ENCODE measurements at regions not wholly inside any gene's neighbourhood (a gene's known extent, or its start where the extent isn't known, plus 50 kb on each side); places are given as distances from the start of the nearest gene placed in this dataset.
"Not testable (repeated sequence)": the region's sequence is repeated elsewhere in the genome, so short reads cannot be mapped to it uniquely, and the experiment has no call there.

DNA sequence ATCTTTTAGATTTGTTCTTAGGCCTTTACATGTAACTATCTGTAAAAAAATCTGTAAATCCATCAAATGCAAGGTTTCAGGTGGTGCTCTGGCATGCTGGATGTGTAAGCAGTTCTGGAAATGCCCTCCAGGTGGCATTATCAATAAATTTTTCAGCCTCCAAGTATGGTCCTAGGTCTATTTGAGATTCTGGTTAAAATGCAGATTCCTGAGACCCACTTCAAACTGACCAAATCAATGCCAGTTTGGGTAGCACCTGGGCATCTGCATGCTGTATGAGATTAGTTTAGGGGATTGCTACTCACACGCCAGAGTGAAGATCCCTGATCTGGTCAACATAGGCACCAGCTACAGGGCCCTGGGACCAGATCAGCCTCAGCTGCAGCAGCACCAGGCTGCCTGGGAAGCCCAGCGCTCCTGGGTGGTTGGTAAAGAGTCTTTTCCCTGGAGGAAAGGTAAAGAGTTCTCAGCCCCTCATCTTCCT is 507.3 kb upstream of the CITED2 start:
- DNase-seq (ENCODE audit: low read depth): no peak

DNA sequence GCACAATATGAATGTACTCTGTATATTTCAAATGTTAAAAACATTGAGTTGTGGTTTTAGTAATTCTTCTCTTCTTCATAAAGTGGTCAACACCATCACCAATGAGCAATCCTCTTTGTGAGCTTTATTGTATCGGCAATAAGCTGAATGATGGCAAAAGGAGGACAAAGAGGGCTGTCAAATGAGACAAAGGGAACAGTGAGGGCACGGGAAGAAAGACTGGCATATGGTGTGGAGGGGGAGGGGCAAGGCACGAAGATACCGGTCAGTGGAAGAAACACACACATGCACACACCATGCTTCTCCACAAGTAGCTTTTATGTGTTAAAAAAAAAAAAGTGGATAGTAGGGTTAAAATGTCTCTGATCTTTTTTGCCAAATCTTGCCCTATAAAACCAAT is 506.8 kb upstream of the CITED2 start:
- DNase-seq (ENCODE audit: low read depth): no peak

DNA sequence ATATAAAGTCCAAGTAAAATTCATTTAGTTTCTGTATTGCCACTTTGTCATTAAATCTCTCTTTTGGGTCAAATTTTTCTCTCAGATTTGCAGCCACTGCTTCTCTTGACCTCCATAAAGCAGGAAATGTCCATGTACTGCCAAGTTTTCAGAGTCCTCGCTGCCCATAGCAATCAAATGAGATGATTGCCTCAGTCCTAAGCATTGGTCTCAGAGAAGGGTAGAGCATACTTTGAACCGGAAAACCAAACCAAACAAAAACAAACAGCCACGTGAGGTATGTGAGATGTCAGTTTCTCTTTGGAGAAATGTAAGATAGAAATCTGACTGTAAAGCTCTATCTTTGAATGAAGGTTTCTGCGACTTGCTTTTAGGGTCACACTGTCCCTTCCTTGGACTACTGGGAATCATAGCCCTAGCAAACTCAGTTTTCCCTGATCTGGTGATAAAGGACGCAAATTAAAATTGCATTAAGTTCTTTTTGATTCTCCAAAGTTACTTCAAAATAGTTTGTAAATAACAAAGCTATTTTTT is 505.4 kb upstream of the CITED2 start:
- no peak for DNase-seq (ENCODE audit: low read depth)

DNA sequence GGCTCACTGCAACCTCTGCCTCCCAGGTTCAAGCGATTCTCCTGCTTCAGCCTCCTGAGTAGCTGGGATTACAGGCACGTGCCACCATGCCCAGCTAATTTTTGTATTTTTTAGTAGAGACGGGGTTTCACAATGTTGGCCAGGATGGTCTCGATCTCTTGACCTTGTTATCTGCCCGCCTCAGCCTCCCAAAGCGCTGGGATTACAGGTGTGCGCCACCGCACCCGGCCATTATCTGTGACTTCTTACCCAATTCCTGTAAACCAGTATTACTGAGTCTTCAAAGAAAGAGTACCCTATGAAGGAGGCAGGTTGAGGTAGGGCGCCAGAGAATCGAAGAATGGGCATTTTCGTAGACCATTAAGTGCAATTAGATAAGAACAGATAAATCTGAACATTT is 504.8 kb upstream of the CITED2 start:
- DNase-seq (ENCODE audit: low read depth): not testable (repeated sequence)

DNA sequence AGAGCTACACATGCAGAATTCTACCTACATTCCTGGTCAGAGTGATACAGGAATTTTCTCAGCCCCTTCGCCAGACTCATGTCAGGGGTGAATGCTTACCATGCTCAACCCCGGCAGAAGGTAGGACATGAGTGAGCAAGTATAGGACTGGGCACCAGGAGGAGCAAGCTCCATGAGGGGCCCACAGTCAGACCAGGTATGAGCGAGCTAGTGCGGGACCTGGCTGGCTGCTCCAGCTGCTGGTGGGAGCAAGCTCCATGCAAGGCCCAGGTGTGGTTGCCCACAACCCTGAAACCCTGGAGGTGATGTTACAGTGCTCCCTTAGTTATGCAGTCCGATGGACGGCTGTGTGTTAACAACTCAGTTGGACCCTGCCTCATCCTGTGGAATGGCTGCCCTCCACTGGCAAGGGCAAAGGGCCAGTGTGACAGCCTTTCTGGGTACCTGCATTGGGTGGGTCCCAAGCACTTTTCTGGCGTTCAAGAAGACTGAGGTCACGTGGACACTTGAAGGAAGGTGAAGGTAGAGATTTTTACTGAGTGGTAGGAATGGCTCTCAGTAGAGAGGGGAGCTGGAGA is 503.5 kb upstream of the CITED2 start:
- no peak for DNase-seq (ENCODE audit: low read depth)

DNA sequence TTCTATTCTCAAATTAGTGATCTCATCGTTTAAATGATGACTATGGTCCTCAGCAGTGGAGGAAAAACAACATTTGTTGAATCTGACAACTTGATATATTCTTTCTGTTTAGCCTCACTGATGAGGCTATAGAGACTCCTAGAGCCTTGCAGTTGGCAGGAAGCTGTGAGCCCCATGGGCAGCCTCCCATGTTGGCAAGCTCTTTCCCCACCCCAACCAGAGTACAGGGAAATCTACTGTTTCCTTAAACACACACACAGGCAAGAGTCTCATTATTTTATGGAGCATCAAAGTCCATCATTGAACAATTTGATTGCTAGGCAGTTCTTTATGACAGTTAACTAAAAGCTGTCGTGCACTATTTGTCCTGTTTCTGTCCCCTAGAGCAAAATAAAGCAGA is 498.2 kb upstream of the CITED2 start:
- DNase-seq (ENCODE audit: low read depth): no peak

DNA sequence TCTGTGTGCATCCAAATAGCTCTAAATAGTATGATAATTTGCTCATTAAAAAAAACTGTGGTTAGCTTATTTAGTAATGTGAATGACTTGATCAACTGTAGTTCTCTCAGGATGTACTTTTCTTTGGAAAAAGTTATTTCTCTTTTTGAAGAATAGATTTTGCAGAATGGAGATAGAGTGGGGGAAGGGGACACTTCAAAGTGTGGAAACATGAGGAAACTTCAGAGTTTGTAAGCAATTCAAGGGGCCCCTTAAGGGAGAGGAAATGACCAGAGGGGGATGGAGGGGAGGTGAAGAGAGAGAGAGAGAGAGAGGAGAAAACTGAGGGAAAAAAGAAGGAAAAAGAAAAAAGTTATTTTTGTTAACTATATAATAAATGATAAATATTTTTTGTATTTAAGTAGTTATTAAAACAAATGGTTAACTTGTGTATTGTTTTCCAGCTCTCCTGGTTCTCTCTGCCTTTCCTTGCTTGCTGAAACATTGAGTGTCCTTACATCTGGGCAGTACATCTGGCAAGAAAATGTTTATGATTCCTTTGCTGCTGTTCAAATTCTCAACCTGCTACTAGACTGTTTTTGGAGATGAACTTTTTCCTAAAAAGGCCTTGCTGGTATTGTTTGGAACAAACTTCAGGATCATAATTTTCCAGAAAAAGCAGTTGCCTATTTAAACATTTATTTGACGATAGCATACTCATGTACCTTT is 497.5 kb upstream of the CITED2 start:
- no peak for DNase-seq (ENCODE audit: low read depth)

DNA sequence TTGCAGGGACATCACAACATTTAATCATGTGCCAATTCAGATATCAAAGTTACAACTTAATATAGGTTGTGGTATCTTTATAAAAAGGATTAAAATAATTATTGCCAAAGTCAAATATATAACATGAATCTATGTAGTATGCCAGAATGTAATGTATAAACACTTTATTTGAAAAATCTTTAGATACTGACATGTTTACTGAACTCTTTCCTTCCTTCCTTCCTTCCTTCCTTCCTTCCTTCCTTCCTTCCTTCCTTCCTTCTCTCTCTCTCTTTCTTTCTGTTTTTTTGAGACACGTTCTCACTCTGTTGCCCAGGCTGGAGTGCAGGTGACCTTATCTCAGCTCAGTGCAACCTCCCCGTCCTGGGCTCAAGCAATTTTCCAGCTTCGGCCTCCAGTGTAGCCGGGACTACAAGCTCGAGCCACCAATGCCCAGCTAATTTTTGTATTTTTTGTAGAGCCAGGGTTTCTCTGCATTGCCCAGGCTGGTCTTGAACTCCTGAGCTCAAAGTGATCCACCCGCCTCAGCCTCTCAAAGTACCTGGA is 496.8 kb upstream of the CITED2 start:
- DNase-seq (ENCODE audit: low read depth): no peak

DNA sequence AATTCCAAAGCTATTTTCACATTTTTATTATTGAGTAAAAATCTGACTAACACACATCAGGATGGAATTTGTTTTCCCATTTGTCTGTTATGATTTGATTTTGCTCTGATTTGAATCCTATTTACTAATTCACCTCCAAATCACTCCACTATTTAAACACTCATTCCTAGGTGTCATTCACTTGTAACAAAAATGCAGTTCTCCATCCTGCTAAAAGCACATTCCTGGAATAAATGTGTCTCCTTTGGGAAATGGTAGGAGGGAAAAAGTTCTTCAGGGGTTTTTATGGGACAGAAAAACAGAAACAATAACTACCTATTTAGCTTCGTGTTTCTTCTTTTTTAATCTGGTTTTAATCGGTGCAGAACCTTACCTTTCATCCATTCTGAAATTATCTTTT is 494.1 kb upstream of the CITED2 start:
- no peak for DNase-seq (ENCODE audit: low read depth)

DNA sequence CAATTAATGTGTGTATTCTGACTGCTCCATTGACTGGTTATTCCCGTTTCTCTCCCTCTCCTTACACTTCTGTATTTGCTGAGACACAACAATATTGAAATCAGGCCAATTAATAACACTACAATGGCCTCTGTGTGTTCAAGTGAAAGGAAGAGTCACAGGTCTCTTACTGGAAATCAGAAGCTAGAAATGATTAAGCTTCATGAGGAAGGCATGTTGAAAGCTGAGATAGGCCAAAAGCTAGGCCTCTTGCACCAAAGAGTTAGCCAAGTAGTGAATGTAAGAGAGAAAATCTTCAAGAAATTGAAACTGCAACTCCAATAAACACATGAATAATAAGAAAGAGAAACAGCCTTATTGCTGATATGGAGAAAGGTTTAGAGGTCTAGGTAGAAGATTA is 489.5 kb upstream of the CITED2 start:
- DNase-seq (ENCODE audit: low read depth): no peak

DNA sequence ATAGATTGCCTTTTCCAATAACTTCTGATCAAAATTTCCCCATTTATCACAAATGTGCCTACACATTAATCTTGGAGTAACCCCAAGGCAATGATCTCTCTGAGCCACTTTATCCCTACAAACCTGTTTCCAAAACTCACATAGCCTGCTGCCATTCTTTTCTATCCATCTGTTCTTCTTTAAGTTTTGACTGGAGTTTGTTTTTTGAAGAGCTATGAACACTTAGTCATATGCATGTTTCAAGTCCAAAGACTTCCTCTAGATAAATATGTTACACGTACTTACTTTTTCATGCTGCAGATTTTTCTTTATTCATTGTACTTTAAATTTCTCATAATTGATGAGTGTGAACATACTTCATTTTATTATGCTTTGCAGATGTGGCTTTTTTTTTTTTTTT is 488.9 kb upstream of the CITED2 start:
- DNase-seq (ENCODE audit: low read depth): no peak

DNA sequence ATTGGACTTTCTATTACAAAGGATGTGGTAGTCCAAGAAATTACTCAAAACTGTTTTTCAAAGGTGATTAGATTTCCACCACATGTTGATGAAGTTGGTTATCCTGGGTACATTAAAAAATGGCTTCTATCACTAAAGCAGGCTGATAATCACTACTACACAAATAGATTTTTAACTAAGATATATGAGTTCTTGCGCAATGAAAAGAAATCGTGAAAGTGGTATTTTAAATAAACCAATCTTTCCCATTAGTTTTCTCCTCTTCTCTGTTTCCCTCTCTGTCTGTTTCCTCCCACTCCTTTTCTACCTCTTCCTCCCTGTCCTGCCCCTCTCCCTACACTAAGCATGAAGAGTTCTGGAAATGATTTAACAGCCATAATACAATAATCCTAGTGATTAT is 487.9 kb upstream of the CITED2 start:
- DNase-seq (ENCODE audit: low read depth): no peak

DNA sequence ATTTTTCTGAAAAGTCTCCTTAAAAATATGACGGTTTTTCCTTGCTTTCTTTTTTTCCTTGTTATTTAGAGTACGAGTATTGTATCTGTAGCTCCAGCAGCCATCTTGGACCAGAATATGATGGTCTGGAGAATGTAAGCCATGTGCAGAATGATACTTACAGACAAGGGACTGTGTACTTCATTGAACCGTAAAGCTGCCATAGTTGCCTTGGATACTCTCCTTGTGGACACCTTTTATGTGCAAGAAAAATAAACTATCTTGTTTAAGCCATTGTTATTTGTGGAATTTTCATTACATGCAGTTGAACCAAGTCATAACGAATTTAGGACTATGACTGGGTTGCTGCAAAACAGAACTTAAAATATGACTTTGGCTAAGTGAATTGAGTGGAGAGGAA is 485.8 kb upstream of the CITED2 start:
- no peak for DNase-seq (ENCODE audit: low read depth)

DNA sequence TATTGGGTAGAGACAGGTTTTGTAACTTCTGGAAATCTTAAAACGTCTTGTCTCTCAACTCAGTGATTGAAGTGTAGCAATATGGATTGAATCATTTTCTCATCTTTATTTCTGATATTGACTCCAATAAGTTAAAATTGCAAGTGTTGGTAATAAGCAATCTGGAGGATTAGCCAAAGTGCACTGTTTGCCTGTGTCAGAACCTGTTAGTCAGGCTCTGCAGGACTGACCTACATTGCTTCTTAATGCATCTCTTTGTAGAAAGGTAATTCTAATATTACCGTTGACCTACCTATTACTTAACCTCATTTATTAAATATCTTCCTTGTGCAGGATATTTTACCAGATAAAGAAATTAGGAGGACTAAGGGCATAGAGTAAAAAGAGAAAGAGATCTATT is 484.0 kb upstream of the CITED2 start:
- DNase-seq (ENCODE audit: low read depth): no peak

DNA sequence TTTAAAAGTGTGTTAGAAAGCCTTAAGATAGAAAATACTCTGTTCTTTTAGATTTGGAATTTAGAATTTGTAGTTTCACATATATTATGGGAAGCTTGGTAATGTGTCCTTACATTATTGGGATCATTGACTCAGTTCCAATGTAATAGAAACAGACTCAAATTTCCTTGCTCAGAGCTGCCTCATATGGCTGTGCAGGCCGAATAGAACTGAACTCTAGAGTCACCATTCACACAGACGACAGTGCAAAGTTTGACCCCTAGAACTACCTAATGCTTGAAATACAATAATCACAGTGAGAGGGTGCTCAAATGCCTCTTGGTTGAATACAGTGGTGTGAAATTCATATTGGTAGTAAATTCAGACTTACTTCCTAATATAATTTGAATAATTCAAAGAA is 482.7 kb upstream of the CITED2 start:
- no peak for DNase-seq (ENCODE audit: low read depth)

DNA sequence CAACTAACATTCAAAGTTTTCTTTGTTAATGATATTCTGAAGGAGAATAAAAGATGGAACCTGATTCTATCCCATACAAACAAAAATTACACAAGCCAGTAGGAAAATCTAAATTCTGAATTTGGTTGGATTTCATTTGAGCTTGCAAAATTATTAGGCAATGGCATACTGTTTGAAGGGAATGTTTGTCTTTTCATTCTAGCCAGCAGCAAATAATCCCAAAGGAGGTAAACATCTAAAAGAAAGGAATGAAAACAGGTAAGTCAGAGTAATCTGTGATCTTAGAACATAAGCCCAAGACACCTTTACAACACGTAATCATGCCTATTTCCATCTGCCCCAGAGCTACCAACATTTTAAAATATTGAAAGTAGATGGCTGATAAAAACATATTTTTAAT is 482.1 kb upstream of the CITED2 start:
- no peak for DNase-seq (ENCODE audit: low read depth)

DNA sequence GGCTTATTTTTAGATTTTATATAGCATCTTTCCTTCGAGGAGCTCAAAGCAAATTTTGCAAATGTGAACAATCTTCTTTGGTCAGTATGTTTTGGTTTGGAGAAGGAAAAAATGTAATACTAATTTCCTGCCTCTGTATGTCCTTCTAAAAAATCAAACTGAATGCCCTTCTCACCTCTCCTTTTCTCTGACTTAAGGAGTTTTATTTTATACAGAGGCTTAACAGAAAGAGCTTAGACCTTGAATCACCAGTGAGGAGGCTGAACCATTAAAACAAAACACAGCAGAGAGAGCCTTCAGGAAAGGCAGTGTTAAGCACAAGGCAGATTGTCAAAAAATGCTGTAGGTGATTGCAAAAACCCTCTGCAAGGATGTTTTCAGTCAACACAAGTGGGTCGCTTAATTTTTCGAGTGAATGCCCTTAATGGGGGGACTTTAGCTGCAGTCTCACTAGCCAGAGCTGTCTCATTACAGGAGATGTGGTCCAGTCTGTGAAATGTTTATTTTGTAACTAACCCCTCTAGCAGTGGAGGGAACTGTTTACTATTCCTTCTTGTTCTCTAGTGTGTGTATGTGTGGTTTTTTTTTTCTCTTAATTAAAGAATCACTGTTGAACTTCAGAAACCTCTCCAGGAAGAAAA is 481.3 kb upstream of the CITED2 start:
- DNase-seq (ENCODE audit: low read depth): no peak

DNA sequence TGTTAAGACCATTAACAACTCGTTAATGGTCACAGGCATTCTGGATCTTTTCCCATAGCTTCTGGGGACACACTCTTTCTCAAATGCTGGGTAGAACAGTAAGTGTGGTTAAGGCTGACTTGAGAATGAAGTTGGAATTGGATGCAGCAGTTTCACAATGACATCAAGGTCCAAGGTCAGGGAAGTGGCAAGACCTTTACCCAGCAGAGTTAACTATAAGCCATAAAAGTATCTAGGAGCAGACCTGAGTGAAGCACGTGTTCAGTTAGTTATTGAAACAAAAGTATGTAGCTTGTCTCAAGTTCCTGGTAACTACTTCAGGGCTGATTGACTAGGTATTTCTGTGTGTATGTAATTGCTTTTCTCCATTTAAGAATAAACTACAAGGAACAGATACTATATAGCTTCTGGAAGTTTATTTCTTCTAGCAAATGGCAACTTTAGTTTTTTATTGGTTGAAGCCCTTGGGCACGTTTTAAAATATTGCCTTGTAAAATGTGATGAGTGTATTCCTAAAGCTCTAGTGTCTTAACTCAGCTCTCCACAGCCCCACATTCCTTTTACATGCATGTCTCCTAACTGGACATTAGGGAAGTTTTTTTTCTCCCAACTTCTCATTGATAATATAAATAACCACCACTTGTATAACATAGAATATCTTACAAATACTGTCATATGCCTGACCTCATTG is 479.0 kb upstream of the CITED2 start:
- DNase-seq (ENCODE audit: low read depth): no peak

DNA sequence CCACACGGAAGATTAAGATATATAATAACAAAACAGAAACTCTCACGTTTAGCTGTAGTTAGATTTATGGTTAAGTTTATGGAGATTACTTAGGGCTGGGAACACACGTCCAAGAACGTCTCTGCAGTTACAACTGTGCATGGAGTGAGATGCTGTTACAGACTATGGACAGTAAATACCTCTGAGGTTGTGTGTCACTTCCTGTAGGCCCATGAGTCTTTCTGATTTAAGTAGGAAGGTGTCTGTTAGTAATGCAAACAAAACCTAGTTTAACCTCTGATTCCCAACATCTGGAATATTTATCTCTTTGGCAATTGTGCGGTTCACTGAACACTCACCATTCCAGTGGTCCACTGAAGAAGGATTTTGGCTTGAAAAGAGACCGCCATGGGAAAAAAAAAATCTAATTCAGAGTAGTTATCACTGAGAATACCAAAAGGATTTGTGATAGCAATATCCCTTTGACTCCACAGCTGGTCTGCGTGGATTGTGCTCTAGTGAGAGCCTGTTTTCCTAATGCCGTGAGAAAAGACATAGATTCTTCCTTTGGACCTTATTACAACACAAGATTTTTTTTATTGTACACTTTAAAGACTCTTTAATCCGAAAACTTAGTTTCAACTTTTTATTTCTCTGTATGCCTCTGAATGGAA is 478.2 kb upstream of the CITED2 start:
- DNase-seq (ENCODE audit: low read depth): no peak

DNA sequence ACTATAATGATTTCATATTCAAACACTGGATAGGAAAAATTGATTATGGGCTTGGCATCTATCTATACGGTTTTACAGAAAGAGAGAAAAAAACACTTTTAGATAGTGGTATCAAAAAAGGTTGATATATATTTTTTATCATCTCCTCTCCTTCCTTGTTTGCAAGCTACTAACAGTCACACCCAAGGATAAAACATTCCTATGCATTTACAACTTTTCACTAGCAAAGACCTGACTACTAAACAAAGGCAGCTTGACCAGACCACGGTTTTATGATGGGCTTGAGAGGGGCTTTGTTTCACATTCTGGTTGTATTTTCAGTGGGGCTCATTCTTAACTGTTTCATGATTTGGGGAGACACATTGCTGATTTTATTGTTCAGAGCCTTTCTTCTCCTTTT is 477.6 kb upstream of the CITED2 start:
- no peak for DNase-seq (ENCODE audit: low read depth)

DNA sequence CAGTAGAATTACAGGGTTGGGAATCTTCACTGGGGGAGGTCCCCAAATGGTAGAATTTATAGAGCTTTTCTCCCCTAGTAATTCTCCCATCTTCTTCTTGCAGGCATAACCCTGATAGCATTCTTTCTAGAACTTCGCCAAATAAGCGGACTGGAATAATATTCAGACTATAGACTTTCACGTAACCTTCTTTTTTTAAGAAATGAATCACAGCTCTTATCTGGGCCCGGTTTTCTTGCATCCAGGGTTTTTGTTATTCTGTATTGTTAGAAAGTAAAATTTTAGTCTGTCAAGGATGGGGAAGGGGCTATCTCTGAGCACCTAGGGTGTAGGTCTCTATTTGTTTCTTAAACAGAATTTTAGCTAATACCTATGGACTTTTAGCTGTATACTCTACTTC is 476.8 kb upstream of the CITED2 start:
- DNase-seq (ENCODE audit: low read depth): no peak

DNA sequence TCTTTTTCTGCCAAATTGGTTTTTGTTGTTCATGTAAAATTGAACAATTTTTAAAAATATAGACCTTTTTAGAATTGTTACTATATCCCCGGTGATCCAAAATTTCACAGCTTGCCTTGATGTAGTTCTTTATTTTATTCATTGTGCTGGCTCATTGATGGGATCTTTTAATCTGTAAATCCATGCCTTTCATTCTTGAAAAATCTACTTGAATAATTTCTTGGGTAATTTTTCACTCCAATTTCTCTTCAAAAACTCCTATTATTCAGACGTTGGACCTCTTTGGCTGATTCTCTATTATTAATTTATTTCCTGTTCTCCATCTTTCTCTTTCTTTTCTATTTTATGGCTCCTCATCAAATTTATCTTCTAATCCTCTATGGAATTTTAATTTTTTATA is 476.1 kb upstream of the CITED2 start:
- no peak for DNase-seq (ENCODE audit: low read depth)
